SK-N-SH (cell line): ENCODE measurements at regions not wholly inside any gene's neighbourhood (a gene's known extent, or its start where the extent isn't known, plus 50 kb on each side); places are given as distances from the start of the nearest gene placed in this dataset.

Experiments
- CTCF ChIA-PET: fragments of 300-600, 350-600 bp; formaldehyde crosslinking; extraction: SDS; loops from one replicate; lab custom pipeline; 2021; lab: Yijun Ruan, JAX
- POLR2A ChIA-PET: fragments of 350-600 bp; sonication (Branson Sonifier 250); formaldehyde crosslinking; extraction: SDS; loops from one replicate; lab custom pipeline; 2020; ENCODE audit warnings: antibody characterized with exemption, inconsistent platforms; lab: Yijun Ruan, JAX
- DNase-seq: peaks from one replicate; pipeline ENCODE4 v3.0.0; 2012
- H2AFZ ChIP-seq: fragments of 200-600 bp; sonication (generic); 2 replicates; pipeline ENCODE4 v1.8.1; 2016; ENCODE audit warnings: antibody characterized with exemption, mild to moderate bottlenecking, low read depth
- H3F3A ChIP-seq: fragments of 200-600 bp; sonication (generic); replicated peaks from 2 replicates; pipeline ENCODE3; 2016; ENCODE audit warnings: antibody characterized with exemption, mild to moderate bottlenecking; ENCODE audit not compliant: insufficient read depth
- H3K27ac ChIP-seq, 2 experiments: fragments of 200-500 bp in 1 of 2; fragments of 200-600 bp in 1 of 2; sonication (Bioruptor generic) in 1 of 2; sonication (generic), shearing (Covaris generic) in 1 of 2; 2 replicates each; pipeline versions ENCODE4 v1.5.1 to v1.6.1; 2014 to 2016; ENCODE audit warnings: low read depth in 2 of 2, inconsistent platforms in 1 of 2, low read length in 1 of 2, mild to moderate bottlenecking in 1 of 2, mixed read lengths in 1 of 2
- H3K27me3 ChIP-seq: fragments of 200-600 bp; sonication (generic), shearing (Covaris generic); 2 replicates; pipeline ENCODE4 v1.6.1; 2016; ENCODE audit warnings: mixed run types; ENCODE audit not compliant: insufficient read depth
- H3K36me3 ChIP-seq, 2 experiments: fragments of 200-500 bp in 1 of 2; fragments of 200-600 bp in 1 of 2; sonication (Bioruptor generic) in 1 of 2; sonication (generic) in 1 of 2; replicated peaks in 1 of 2; 2 replicates each; pipeline versions ENCODE3 to v1.5.1; 2014 to 2016; ENCODE audit warnings: low read length in 1 of 2, mild to moderate bottlenecking in 1 of 2; ENCODE audit not compliant: insufficient read depth in 2 of 2, control insufficient read depth in 1 of 2
- H3K4me1 ChIP-seq, 2 experiments: fragments of 200-500 bp in 1 of 2; fragments of 200-600 bp in 1 of 2; sonication (Bioruptor generic) in 1 of 2; sonication (generic), shearing (Covaris generic) in 1 of 2; 2 replicates each; pipeline versions ENCODE4 v1.5.1 to v1.6.1; 2014 to 2016; ENCODE audit warnings: low read depth in 1 of 2, low read length in 1 of 2, mixed run types in 1 of 2; ENCODE audit not compliant: insufficient read depth in 2 of 2, control insufficient read depth in 1 of 2
- H3K4me2 ChIP-seq: fragments of 200-600 bp; sonication (generic), shearing (Covaris generic); 2 replicates; pipeline ENCODE4 v1.6.1; 2017; ENCODE audit warnings: mixed run types
- H3K4me3 ChIP-seq, 2 experiments: fragments of 200-500 bp in 1 of 2; fragments of 200-600 bp in 1 of 2; sonication (Bioruptor generic) in 1 of 2; sonication (generic), shearing (Covaris generic) in 1 of 2; 2 replicates each; pipeline versions ENCODE4 v1.5.1 to v1.8.1; 2014 to 2016; ENCODE audit warnings: low read depth in 2 of 2, inconsistent platforms in 1 of 2, low read length in 1 of 2, mild to moderate bottlenecking in 1 of 2, mixed read lengths in 1 of 2, moderate library complexity in 1 of 2
- H3K79me2 ChIP-seq: fragments of 200-600 bp; sonication (generic); 2 replicates; pipeline ENCODE4 v1.8.1; 2017; ENCODE audit warnings: mild to moderate bottlenecking; ENCODE audit not compliant: insufficient read depth
- H3K9ac ChIP-seq: fragments of 200-600 bp; sonication (generic); 2 replicates; pipeline ENCODE4 v1.6.1; 2017; ENCODE audit warnings: mixed run types
- H3K9me2 ChIP-seq: fragments of 200-600 bp; sonication (generic); 2 replicates; pipeline ENCODE4 v1.6.1; 2017; ENCODE audit warnings: mixed run types
- H3K9me3 ChIP-seq: fragments of 200-600 bp; sonication (generic); 2 replicates; pipeline ENCODE4 v1.6.1; 2017; ENCODE audit warnings: mixed run types, mild to moderate bottlenecking, moderate library complexity
- H4K20me1 ChIP-seq: fragments of 200-600 bp; sonication (generic); 2 replicates; pipeline ENCODE4 v1.6.1; 2017; ENCODE audit warnings: mild to moderate bottlenecking, mixed run types; ENCODE audit not compliant: insufficient read depth
- CHD2 ChIP-seq: fragments of 150-350 bp; IDR thresholded peaks from 2 replicates; pipeline ENCODE4 v1.6.1; 2018; ENCODE audit warnings: low read length; ENCODE audit not compliant: partially characterized antibody
- ELF1 ChIP-seq: IDR thresholded peaks from 2 replicates; pipeline ENCODE4 v1.4.0; 2012
- EP300 ChIP-seq, 2 experiments: IDR thresholded peaks; 2 replicates each; pipeline versions ENCODE4 v1.4.0 to v1.6.1; 2012; ENCODE audit warnings: borderline replicate concordance in 1 of 2, low read depth in 1 of 2, low read length in 1 of 2
- FOSL2 ChIP-seq: IDR thresholded peaks from 2 replicates; pipeline ENCODE4 v1.4.0; 2012; ENCODE audit warnings: low read depth, mild to moderate bottlenecking, moderate library complexity, borderline replicate concordance
- JUND ChIP-seq: IDR thresholded peaks from 2 replicates; pipeline ENCODE4 v1.4.0; 2012
- MEF2A ChIP-seq: IDR thresholded peaks from 2 replicates; pipeline ENCODE4 v1.4.0; 2012; ENCODE audit warnings: low read depth, borderline replicate concordance
- MXI1 ChIP-seq: IDR thresholded peaks from 2 replicates; pipeline ENCODE4 v1.6.1; 2012; ENCODE audit warnings: mild to moderate bottlenecking, low read depth, low read length, improper control_type of control experiment
- NFIC ChIP-seq: IDR thresholded peaks from 2 replicates; pipeline ENCODE4 v1.4.0; 2012; ENCODE audit warnings: borderline replicate concordance
- NRF1 ChIP-seq: IDR thresholded peaks from 2 replicates; pipeline ENCODE4 v1.6.1; 2012; ENCODE audit warnings: low read depth, mild to moderate bottlenecking, low read length
- RFX5 ChIP-seq: IDR thresholded peaks from 2 replicates; pipeline ENCODE4 v1.6.1; 2012; ENCODE audit warnings: mild to moderate bottlenecking, improper control_type of control experiment, low read length
- SMC3 ChIP-seq: IDR thresholded peaks from 2 replicates; pipeline ENCODE4 v1.6.1; 2012; ENCODE audit warnings: low read depth, low read length, improper control_type of control experiment
- TAF1 ChIP-seq: IDR thresholded peaks from 2 replicates; pipeline ENCODE4 v1.6.1; 2012; ENCODE audit warnings: low read depth, mild to moderate bottlenecking, low read length, moderate library complexity, borderline replicate concordance
- WGBS: methylation state at CpG from one replicate; pipeline ENCODE4 v1.1.6; 2017; ENCODE audit warnings: low lambda C conversion rate; 5-methylcytosine and 5-hydroxymethylcytosine counted together
- TF ChIP-seq, protein P1 (sequence below): IDR thresholded peaks from 2 replicates; pipeline ENCODE4 v1.4.0; 2012; ENCODE audit warnings: low read depth
- TF ChIP-seq, protein P2 (sequence below): IDR thresholded peaks from 2 replicates; pipeline ENCODE4 v1.4.0; 2012; ENCODE audit warnings: low read depth, borderline replicate concordance
- TF ChIP-seq, protein P3 (sequence below): IDR thresholded peaks from 2 replicates; pipeline ENCODE4 v1.4.0; 2012; ENCODE audit warnings: low read depth, borderline replicate concordance
- TF ChIP-seq, protein P4 (sequence below): IDR thresholded peaks from 2 replicates; pipeline ENCODE4; 2012
- TF ChIP-seq, protein P5 (sequence below): fragments of 150-350 bp; IDR thresholded peaks from 2 replicates; pipeline ENCODE4 v1.6.1; 2016; ENCODE audit warnings: mild to moderate bottlenecking, low read depth, low read length

DNA sequence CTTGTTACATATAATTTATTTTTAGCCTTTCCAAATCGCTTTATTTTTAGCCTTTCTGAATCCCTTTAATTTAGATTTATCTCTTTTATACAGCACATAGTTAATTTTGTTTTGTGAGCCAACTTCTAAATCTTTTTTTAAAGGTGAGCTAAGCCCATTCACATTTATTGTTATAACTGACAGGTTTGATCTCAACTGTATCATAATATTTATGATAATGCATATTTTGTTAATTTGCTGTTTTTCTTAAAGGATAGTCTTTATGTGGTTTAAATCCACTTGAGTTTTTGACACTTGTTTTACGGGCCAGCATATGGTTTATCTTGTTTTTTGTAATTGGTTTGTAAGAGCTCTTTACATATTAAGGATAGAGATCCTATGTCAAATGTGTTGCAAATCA, 177.8 kb upstream of the SMIM23 start:
- H2AFZ ChIP-seq: no peak overlapping the region
- no peak overlapping the region for H3K4me2 ChIP-seq
- no peaks in the 10 kb centered on the region for H3K79me2 ChIP-seq
- H3K9me2 ChIP-seq: no peaks in the 10 kb centered on the region
- DNase-seq: no peak
- TF ChIP-seq, protein P1, sequence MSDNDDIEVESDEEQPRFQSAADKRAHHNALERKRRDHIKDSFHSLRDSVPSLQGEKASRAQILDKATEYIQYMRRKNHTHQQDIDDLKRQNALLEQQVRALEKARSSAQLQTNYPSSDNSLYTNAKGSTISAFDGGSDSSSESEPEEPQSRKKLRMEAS: no peak
- H3K9ac ChIP-seq: no peak overlapping the region
- ChIA-PET CTCF (interaction anchor here (0.7 kb wide), 1 partner anchor 175 kb away, joined by 3 read pairs; no protein-coding TSS in a partner anchor), POLR2A (no interaction called here)
- WGBS: 11% methylated on average over 2 of the region's 2 CpGs
- no peak overlapping the region for H3K4me3 ChIP-seq
- H4K20me1 ChIP-seq: no peaks in the 10 kb centered on the region
- H3K27ac ChIP-seq: no peak overlapping the region
- H3K27me3 ChIP-seq: no peaks in the 10 kb centered on the region
- H3K9me3 ChIP-seq: peaks cover 4% of the 10 kb centered on the region; the same call in 1 of the 2 replicates
- H3K36me3 ChIP-seq: no peaks in the 10 kb centered on the region
- no peaks in the 10 kb centered on the region; a peak in 1 of 4 replicates for H3K4me1 ChIP-seq
- H3F3A ChIP-seq: no peaks in the 10 kb centered on the region

DNA sequence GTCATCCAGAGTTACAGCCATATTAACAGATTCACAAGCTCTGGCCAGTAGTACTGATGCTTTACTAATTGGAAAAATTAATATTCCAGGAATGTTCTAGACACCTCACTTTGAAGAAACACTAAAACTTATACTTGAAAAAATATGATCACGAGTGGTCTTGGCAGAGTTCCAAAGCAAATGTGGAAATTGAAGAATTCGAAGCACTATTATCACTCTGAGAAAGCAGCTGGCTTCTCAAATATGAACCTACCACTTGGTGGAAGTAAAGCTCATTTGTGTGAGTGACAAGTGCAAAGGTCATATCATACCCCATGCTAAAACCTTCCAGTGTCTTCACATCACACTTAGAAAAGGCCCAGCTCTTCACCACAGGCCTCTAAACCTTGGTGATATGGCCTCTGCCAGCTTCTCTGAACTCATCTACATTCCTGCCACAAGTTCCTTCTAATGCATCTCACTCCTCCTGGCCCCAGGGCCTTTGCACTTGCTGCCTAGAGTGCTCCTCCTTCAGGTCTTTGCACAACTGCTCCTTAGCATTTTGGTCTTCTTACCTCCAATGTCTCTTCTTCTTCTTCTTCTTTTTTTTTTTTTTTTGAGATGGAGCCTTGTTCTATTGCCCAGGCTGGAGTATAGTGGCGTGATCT, 175.7 kb upstream of the SMIM23 start:
- Histone ChIP-seq H3K4me3 (no peak overlapping the region), H3F3A (no peaks in the 10 kb centered on the region), H4K20me1 (no peaks in the 10 kb centered on the region), H3K36me3 (no peaks in the 10 kb centered on the region), H3K79me2 (no peaks in the 10 kb centered on the region), H3K9ac (no peak overlapping the region), H3K9me2 (no peaks in the 10 kb centered on the region), H3K27me3 (no peaks in the 10 kb centered on the region), H3K27ac (no peak overlapping the region), H3K9me3 (peaks cover 4% of the 10 kb centered on the region; the same call in 1 of the 2 replicates), H3K4me2 (no peak overlapping the region), H3K4me1 (no peaks in the 10 kb centered on the region; a peak in 1 of 4 replicates), H2AFZ (no peak overlapping the region)
- TF ChIP-seq JUND (no peak), CHD2 (no peak), ELF1 (no peak), MEF2A (no peak), NFIC (no peak), EP300 (IDR thresholded peaks at IDR 0.05; ENCODE audit: borderline replicate concordance in 1 of 2, low read depth in 1 of 2, low read length in 1 of 2) (no peak), MXI1 (no peak), NRF1 (no peak), FOSL2 (no peak), SMC3 (no peak), RFX5 (no peak), TAF1 (no peak)
- TF ChIP-seq, protein P2, sequence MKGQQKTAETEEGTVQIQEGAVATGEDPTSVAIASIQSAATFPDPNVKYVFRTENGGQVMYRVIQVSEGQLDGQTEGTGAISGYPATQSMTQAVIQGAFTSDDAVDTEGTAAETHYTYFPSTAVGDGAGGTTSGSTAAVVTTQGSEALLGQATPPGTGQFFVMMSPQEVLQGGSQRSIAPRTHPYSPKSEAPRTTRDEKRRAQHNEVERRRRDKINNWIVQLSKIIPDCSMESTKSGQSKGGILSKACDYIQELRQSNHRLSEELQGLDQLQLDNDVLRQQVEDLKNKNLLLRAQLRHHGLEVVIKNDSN: no peak
- TF ChIP-seq, protein P3, sequence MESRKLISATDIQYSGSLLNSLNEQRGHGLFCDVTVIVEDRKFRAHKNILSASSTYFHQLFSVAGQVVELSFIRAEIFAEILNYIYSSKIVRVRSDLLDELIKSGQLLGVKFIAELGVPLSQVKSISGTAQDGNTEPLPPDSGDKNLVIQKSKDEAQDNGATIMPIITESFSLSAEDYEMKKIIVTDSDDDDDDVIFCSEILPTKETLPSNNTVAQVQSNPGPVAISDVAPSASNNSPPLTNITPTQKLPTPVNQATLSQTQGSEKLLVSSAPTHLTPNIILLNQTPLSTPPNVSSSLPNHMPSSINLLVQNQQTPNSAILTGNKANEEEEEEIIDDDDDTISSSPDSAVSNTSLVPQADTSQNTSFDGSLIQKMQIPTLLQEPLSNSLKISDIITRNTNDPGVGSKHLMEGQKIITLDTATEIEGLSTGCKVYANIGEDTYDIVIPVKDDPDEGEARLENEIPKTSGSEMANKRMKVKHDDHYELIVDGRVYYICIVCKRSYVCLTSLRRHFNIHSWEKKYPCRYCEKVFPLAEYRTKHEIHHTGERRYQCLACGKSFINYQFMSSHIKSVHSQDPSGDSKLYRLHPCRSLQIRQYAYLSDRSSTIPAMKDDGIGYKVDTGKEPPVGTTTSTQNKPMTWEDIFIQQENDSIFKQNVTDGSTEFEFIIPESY: no peak
- TF ChIP-seq, protein P4, sequence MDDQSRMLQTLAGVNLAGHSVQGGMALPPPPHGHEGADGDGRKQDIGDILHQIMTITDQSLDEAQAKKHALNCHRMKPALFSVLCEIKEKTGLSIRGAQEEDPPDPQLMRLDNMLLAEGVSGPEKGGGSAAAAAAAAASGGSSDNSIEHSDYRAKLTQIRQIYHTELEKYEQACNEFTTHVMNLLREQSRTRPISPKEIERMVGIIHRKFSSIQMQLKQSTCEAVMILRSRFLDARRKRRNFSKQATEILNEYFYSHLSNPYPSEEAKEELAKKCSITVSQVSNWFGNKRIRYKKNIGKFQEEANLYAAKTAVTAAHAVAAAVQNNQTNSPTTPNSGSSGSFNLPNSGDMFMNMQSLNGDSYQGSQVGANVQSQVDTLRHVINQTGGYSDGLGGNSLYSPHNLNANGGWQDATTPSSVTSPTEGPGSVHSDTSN: no peak
- TF ChIP-seq, protein P5, sequence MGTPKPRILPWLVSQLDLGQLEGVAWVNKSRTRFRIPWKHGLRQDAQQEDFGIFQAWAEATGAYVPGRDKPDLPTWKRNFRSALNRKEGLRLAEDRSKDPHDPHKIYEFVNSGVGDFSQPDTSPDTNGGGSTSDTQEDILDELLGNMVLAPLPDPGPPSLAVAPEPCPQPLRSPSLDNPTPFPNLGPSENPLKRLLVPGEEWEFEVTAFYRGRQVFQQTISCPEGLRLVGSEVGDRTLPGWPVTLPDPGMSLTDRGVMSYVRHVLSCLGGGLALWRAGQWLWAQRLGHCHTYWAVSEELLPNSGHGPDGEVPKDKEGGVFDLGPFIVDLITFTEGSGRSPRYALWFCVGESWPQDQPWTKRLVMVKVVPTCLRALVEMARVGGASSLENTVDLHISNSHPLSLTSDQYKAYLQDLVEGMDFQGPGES: no peak
- 65% methylated on average over 3 of the region's 3 CpGs for WGBS
- ChIA-PET CTCF (interaction anchor here (0.7 to 1.8 kb wide), 2 partner anchors 12 to 20 kb away, joined by 3 to 5 read pairs; no protein-coding TSS in a partner anchor), POLR2A (no interaction called here)
- DNase-seq: no peak
